H1 (cell line): ENCODE measurements at regions not wholly inside any gene's neighbourhood (a gene's known extent, or its start where the extent isn't known, plus 50 kb on each side); places are given as distances from the start of the nearest gene placed in this dataset.

Experiments used
- CTCF ChIA-PET: fragments of 300-600 bp; sonication (Branson Sonifier 250); formaldehyde crosslinking; loops from one replicate; lab custom pipeline; 2021; ENCODE audit not compliant: partially characterized antibody; lab: Charles Lee
- POLR2A ChIA-PET: fragments of 300-600 bp; sonication (Branson Sonifier 250); formaldehyde crosslinking; loops from one replicate; lab custom pipeline; 2021; ENCODE audit warnings: inconsistent platforms; ENCODE audit not compliant: partially characterized antibody; lab: Charles Lee
- DNase-seq, 2 experiments: peaks; one replicate each; pipeline versions ENCODE4 v3.0.0 to v3.0.0-alpha.2; 2010 to 2022; ENCODE audit warnings: low spot score in 2 of 2, low read depth in 1 of 2, mixed read lengths in 1 of 2
- FAIRE-seq: peaks from 2 replicates; lab custom pipeline; 2011; peaks lifted over from hg19 to GRCh38; lab: Jason Lieb, UNC
- H2AFZ ChIP-seq: 2 replicates; pipeline ENCODE4 v1.8.1; 2012; ENCODE audit warnings: low read length, inconsistent platforms
- H2AK5ac ChIP-seq: 2 replicates; pipeline ENCODE4 v1.6.1; 2013; ENCODE audit warnings: low read depth, low read length
- H2BK120ac ChIP-seq: replicated peaks from 2 replicates; pipeline ENCODE3; 2013; ENCODE audit warnings: low read depth, low read length, inconsistent platforms
- H2BK12ac ChIP-seq: 2 replicates; pipeline ENCODE4 v1.6.1; 2013; ENCODE audit warnings: low read depth, low read length
- H2BK15ac ChIP-seq: 2 replicates; pipeline ENCODE4 v1.6.1; 2013; ENCODE audit warnings: low read length
- H2BK20ac ChIP-seq: 2 replicates; pipeline ENCODE4 v1.6.1; 2013; ENCODE audit warnings: low read length
- H2BK5ac ChIP-seq: 2 replicates; pipeline ENCODE4 v1.6.1; 2013; ENCODE audit warnings: low read depth, low read length
- H3K14ac ChIP-seq: 2 replicates; pipeline ENCODE4 v1.6.1; 2013; ENCODE audit warnings: inconsistent platforms; ENCODE audit not compliant: insufficient read length
- H3K18ac ChIP-seq: 2 replicates; pipeline ENCODE4 v1.6.1; 2013; ENCODE audit warnings: low read length; ENCODE audit errors: extremely low read depth
- H3K23ac ChIP-seq: 2 replicates; pipeline ENCODE4 v1.6.1; 2013; ENCODE audit warnings: inconsistent platforms; ENCODE audit not compliant: insufficient read length
- H3K23me2 ChIP-seq: 2 replicates; pipeline ENCODE4 v1.6.1; 2013; ENCODE audit warnings: low read depth, low read length
- H3K27ac ChIP-seq: 2 replicates; pipeline ENCODE4 v1.6.1; 2011; ENCODE audit warnings: low read depth, low read length, inconsistent platforms
- H3K27me3 ChIP-seq, 4 experiments: replicated peaks in 1 of 4; 1 replicate in 1 of 4; 2 replicates in 3 of 4; pipeline versions ENCODE4 v1.6.1 to v1.8.1; 2011 to 2013; ENCODE audit warnings: low read length in 3 of 4, mild to moderate bottlenecking in 3 of 4, inconsistent platforms in 2 of 4, mixed read lengths in 2 of 4, moderate library complexity in 1 of 4; ENCODE audit not compliant: control insufficient read depth in 3 of 4, insufficient read depth in 3 of 4; ENCODE audit errors: extremely low read depth in 1 of 4
- H3K36me3 ChIP-seq, 4 experiments: 2 replicates each; pipeline versions ENCODE4 v1.6.1 to v1.8.1; 2011 to 2013; ENCODE audit warnings: mild to moderate bottlenecking in 4 of 4, low read length in 3 of 4, moderate library complexity in 2 of 4, control low read depth in 1 of 4, inconsistent platforms in 1 of 4; ENCODE audit not compliant: insufficient read depth in 4 of 4, control insufficient read depth in 2 of 4
- H3K4ac ChIP-seq: replicated peaks from 2 replicates; pipeline ENCODE3; 2013; ENCODE audit warnings: low read length, low read depth, mixed read lengths, inconsistent platforms; ENCODE audit not compliant: insufficient read length
- H3K4me1 ChIP-seq, 4 experiments: replicated peaks in 1 of 4; 1 replicate in 1 of 4; 2 replicates in 3 of 4; pipeline versions ENCODE4 v1.6.1 to v1.8.1; 2011 to 2013; ENCODE audit warnings: low read length in 3 of 4, inconsistent platforms in 2 of 4, mixed read lengths in 1 of 4; ENCODE audit not compliant: insufficient read depth in 4 of 4, control insufficient read depth in 3 of 4
- H3K4me2 ChIP-seq, 2 experiments: 2 replicates each; pipeline versions ENCODE4 v1.6.1 to v1.8.1; 2011 to 2013; ENCODE audit warnings: low read depth in 2 of 2, low read length in 2 of 2, control low read depth in 1 of 2, inconsistent platforms in 1 of 2, mild to moderate bottlenecking in 1 of 2; ENCODE audit not compliant: insufficient read depth in 1 of 2
- H3K4me3 ChIP-seq, 4 experiments: fragments of 200-600, 300-600 bp in 1 of 4; sonication (generic), shearing (Covaris generic), sonication (Bioruptor Twin) in 1 of 4; 2 replicates each; pipeline versions ENCODE4 v1.5.1 to v1.8.1; 2011 to 2016; ENCODE audit warnings: low read length in 4 of 4, low read depth in 3 of 4, control low read depth in 2 of 4, inconsistent platforms in 2 of 4, mild to moderate bottlenecking in 2 of 4, mixed read lengths in 1 of 4, moderate library complexity in 1 of 4; ENCODE audit not compliant: insufficient read depth in 2 of 4; ENCODE audit errors: extremely low read depth in 1 of 4
- H3K56ac ChIP-seq: replicated peaks from 2 replicates; pipeline ENCODE3; 2013; ENCODE audit warnings: low read depth, mild to moderate bottlenecking, mixed read lengths, low read length, inconsistent platforms; ENCODE audit not compliant: insufficient read length
- H3K79me1 ChIP-seq: 2 replicates; pipeline ENCODE4 v1.6.1; 2013; ENCODE audit warnings: low read depth, low read length, control low read depth
- H3K79me2 ChIP-seq, 2 experiments: 2 replicates each; pipeline versions ENCODE4 v1.6.1 to v1.8.1; 2012 to 2013; ENCODE audit warnings: low read length in 2 of 2, mild to moderate bottlenecking in 2 of 2, inconsistent platforms in 1 of 2; ENCODE audit not compliant: insufficient read depth in 2 of 2, control insufficient read depth in 1 of 2
- H3K9ac ChIP-seq, 4 experiments: replicated peaks in 1 of 4; 1 replicate in 1 of 4; 2 replicates in 3 of 4; pipeline versions ENCODE4 v1.6.1 to v1.8.1; 2011 to 2013; ENCODE audit warnings: low read depth in 3 of 4, low read length in 3 of 4, control low read depth in 2 of 4, mild to moderate bottlenecking in 2 of 4, moderate library complexity in 2 of 4, inconsistent platforms in 1 of 4; ENCODE audit errors: extremely low read depth in 1 of 4
- H3K9me3 ChIP-seq, 2 experiments: 2 replicates each; pipeline versions ENCODE4 v1.6.1 to v1.8.1; 2012 to 2013; ENCODE audit warnings: mild to moderate bottlenecking in 2 of 2, moderate library complexity in 2 of 2, control low read depth in 1 of 2, inconsistent platforms in 1 of 2, low read depth in 1 of 2, low read length in 1 of 2, mixed read lengths in 1 of 2; ENCODE audit not compliant: insufficient read depth in 2 of 2
- H4K20me1 ChIP-seq, 2 experiments: replicated peaks in 1 of 2; 2 replicates each; pipeline versions ENCODE3 to v1.8.1; 2011 to 2013; ENCODE audit warnings: inconsistent platforms in 2 of 2, low read length in 2 of 2, mild to moderate bottlenecking in 1 of 2; ENCODE audit not compliant: insufficient read depth in 2 of 2, control insufficient read depth in 1 of 2
- H4K5ac ChIP-seq: 2 replicates; pipeline ENCODE4 v1.6.1; 2013; ENCODE audit warnings: low read length, low read depth, mixed read lengths, inconsistent platforms; ENCODE audit not compliant: insufficient read length
- H4K8ac ChIP-seq: 2 replicates; pipeline ENCODE4 v1.8.0; 2013; ENCODE audit warnings: mild to moderate bottlenecking, moderate library complexity, low read length, inconsistent platforms; ENCODE audit not compliant: insufficient read depth; ENCODE audit errors: extremely low read depth
- H4K91ac ChIP-seq: replicated peaks from 2 replicates; pipeline ENCODE3; 2013; ENCODE audit warnings: low read length, mixed read lengths, inconsistent platforms; ENCODE audit not compliant: insufficient read length
- BRCA1 ChIP-seq: IDR thresholded peaks from 2 replicates; pipeline ENCODE4 v1.6.1; 2012; ENCODE audit warnings: low read depth, low read length, improper control_type of control experiment
- CBX5 ChIP-seq: fragments of 300-800, 300-1000 bp; sonication (generic); IDR thresholded peaks from 2 replicates; pipeline ENCODE4 v1.7.1; 2016; ENCODE audit warnings: antibody characterized with exemption, low read length, low read depth
- CBX8 ChIP-seq: fragments of 300-800, 300-1000 bp; sonication (generic); IDR thresholded peaks from 2 replicates; pipeline ENCODE4 v1.7.1; 2016; ENCODE audit warnings: low read depth, low read length, borderline replicate concordance
- EGR1 ChIP-seq: IDR thresholded peaks from 2 replicates; pipeline ENCODE4 v1.6.1; 2011; ENCODE audit warnings: low read depth, low read length, borderline replicate concordance
- EP300 ChIP-seq, 2 experiments: IDR thresholded peaks; 1 replicate in 1 of 2; 2 replicates in 1 of 2; pipeline ENCODE4 v1.6.1; 2011 to 2012; ENCODE audit warnings: low read depth in 2 of 2, low read length in 2 of 2, mild to moderate bottlenecking in 2 of 2, borderline replicate concordance in 1 of 2, inconsistent platforms in 1 of 2, moderate library complexity in 1 of 2
- HDAC2 ChIP-seq, 2 experiments: fragments of 300-600 bp in 1 of 2; sonication (generic) in 1 of 2; IDR thresholded peaks; 2 replicates each; pipeline ENCODE4 v1.6.1; 2011 to 2012; ENCODE audit warnings: low read depth in 2 of 2, low read length in 2 of 2, mild to moderate bottlenecking in 2 of 2, moderate library complexity in 2 of 2, borderline replicate concordance in 1 of 2, inconsistent platforms in 1 of 2
- NRF1 ChIP-seq: IDR thresholded peaks from 2 replicates; pipeline ENCODE4 v1.6.1; 2011; ENCODE audit warnings: mild to moderate bottlenecking, low read depth, low read length, improper control_type of control experiment
- RAD21 ChIP-seq, 2 experiments: IDR thresholded peaks in 1 of 2; conservative IDR thresholded peaks in 1 of 2; 2 replicates each; pipeline ENCODE4 v1.6.1; 2011; ENCODE audit warnings: low read depth in 2 of 2, low read length in 2 of 2, improper control_type of control experiment in 1 of 2, inconsistent platforms in 1 of 2, mild to moderate bottlenecking in 1 of 2, moderate library complexity in 1 of 2
- RFX5 ChIP-seq: IDR thresholded peaks from 2 replicates; pipeline ENCODE4 v1.6.1; 2011; ENCODE audit warnings: low read depth, low read length, improper control_type of control experiment, borderline replicate concordance
- RNF2 ChIP-seq: fragments of 200-900, 300-1000 bp; sonication (generic); IDR thresholded peaks from 2 replicates; pipeline ENCODE4 v1.7.1; 2016; ENCODE audit warnings: borderline replicate concordance, low read depth, mild to moderate bottlenecking, antibody characterized with exemption, low read length; ENCODE audit not compliant: poor library complexity, severe bottlenecking; ENCODE audit errors: missing control alignments
- SRF ChIP-seq: IDR thresholded peaks from 2 replicates; pipeline ENCODE4 v1.6.1; 2011; ENCODE audit warnings: mild to moderate bottlenecking, low read depth, low read length, moderate library complexity
- SUZ12 ChIP-seq: fragments of 200-600 bp; sonication (generic); IDR thresholded peaks from 2 replicates; pipeline ENCODE4 v1.6.1; 2012; ENCODE audit warnings: mild to moderate bottlenecking, inconsistent platforms, low read length, moderate library complexity, mixed read lengths
- WGBS, 2 experiments: shearing (Covaris generic) in 1 of 2; methylation state at CpG; one replicate each; pipeline versions ENCODE4 v1.1.6 to v1.1.7; 2013 to 2015; ENCODE audit warnings: low lambda C conversion rate in 2 of 2, mixed read lengths in 2 of 2, inconsistent platforms in 1 of 2, low coverage in 1 of 2, missing lambda C conversion rate in 1 of 2; ENCODE audit not compliant: insufficient replicate concordance in 2 of 2, insufficient coverage in 1 of 2, insufficient read length in 1 of 2; ENCODE audit errors: extremely low coverage in 1 of 2, missing lambda C conversion rate in 1 of 2; 5-methylcytosine and 5-hydroxymethylcytosine counted together

GRCh38 chr4:81350040-81350439 lies 121.7 kb downstream of the RASGEF1B start:
- Histone ChIP-seq H3K23me2 (no peaks in the 10 kb centered on the region), H4K5ac (no peak overlapping the region), H3K36me3 (no peaks in the 10 kb centered on the region), H2AK5ac (no peak overlapping the region), H3K4me2 (no peak overlapping the region), H2BK5ac (no peak overlapping the region), H3K79me2 (no peaks in the 10 kb centered on the region), H4K20me1 (no peaks in the 10 kb centered on the region), H4K8ac (no peak overlapping the region), H3K27me3 (no peaks in the 10 kb centered on the region; a peak in 1 of 7 replicates), H2BK120ac (no peak overlapping the region), H3K56ac (no peak overlapping the region), H3K4me1 (no peaks in the 10 kb centered on the region), H4K91ac (no peak overlapping the region), H3K18ac (no peak overlapping the region), H3K4me3 (no peak overlapping the region), H2BK15ac (no peak overlapping the region), H3K9me3 (no peaks in the 10 kb centered on the region), H3K4ac (no peak overlapping the region), H3K27ac (no peak overlapping the region), H3K23ac (no peak overlapping the region), H2BK12ac (no peak overlapping the region), H2AFZ (no peak overlapping the region), H3K79me1 (no peaks in the 10 kb centered on the region), H3K9ac (no peak overlapping the region), H3K14ac (no peak overlapping the region), H2BK20ac (no peak overlapping the region)
- ChIA-PET CTCF (interaction anchor here (0.6 to 7.4 kb wide), 4 partner anchors 13 to 280 kb away, joined by 3 to 62 read pairs (median 5); no protein-coding TSS in a partner anchor), POLR2A (no interaction called here)
- 69% methylated on average over 3 of the region's 3 CpGs; no CpG with 5 or more reads in 1 of the 2 experiments for WGBS, 2 experiments
- no peak for FAIRE-seq
- no peak for DNase-seq
- TF ChIP-seq RAD21 (IDR thresholded peaks at IDR 0.05 in 1 of 2, conservative IDR thresholded peaks at IDR 0.05 in 1 of 2; ENCODE audit: low read depth in 2 of 2, low read length in 2 of 2), result no peak
- no peak for TF ChIP-seq EP300 (IDR thresholded peaks at IDR 0.05; ENCODE audit: borderline replicate concordance in 1 of 2, low read depth in 2 of 2, low read length in 2 of 2)
- no peak for TF ChIP-seq EGR1
- no peak for TF ChIP-seq BRCA1
- no peak for TF ChIP-seq RNF2
- no peak for TF ChIP-seq HDAC2 (IDR thresholded peaks at IDR 0.05; ENCODE audit: borderline replicate concordance in 1 of 2, low read depth in 2 of 2, low read length in 2 of 2)
- TF ChIP-seq CBX8, result no peak
- TF ChIP-seq SRF, result no peak
- no peak for TF ChIP-seq CBX5
- TF ChIP-seq RFX5, result no peak
- TF ChIP-seq SUZ12, result no peak
- TF ChIP-seq NRF1, result no peak
